Heart left ventricle (tissue), 16 donors: ENCODE measurements at regions not wholly inside any gene's neighbourhood (a gene's known extent, or its start where the extent isn't known, plus 50 kb on each side); places are given as distances from the start of the nearest gene placed in this dataset.

Source experiments
- ATAC-seq, 4 donors: fragments of 200-7000 bp; cut with Tn5 transposase; one replicate each; pipeline ENCODE4 v1.9.1; 2020 to 2022; ENCODE audit warnings: moderate library complexity in 4 of 4, mild to moderate bottlenecking in 3 of 4, moderate number of reproducible peaks in 1 of 4
- DNase-seq, 5 donors: peaks; one replicate each; pipeline ENCODE4 v3.0.0-alpha.2; 2020
- H3K27ac ChIP-seq, 12 donors: fragments of 200-600 bp; sonication (generic) in 4 of 12; one replicate each; pipeline versions ENCODE4 v1.5.0 to v1.8.0; 2016 to 2022; ENCODE audit warnings: mild to moderate bottlenecking in 2 of 12
- H3K27me3 ChIP-seq, 9 donors: fragments of 200-600 bp; sonication (generic) in 2 of 9; one replicate each; pipeline versions ENCODE4 v1.5.1 to v1.8.0; 2016 to 2022; ENCODE audit warnings: mild to moderate bottlenecking in 3 of 9
- H3K36me3 ChIP-seq, 9 donors: fragments of 200-600 bp; sonication (generic) in 2 of 9; one replicate each; pipeline versions ENCODE4 v1.5.0 to v1.8.0; 2018 to 2022; ENCODE audit warnings: mild to moderate bottlenecking in 2 of 9
- H3K4me1 ChIP-seq, 12 donors: fragments of 200-600 bp; sonication (generic) in 4 of 12; one replicate each; pipeline versions ENCODE4 v1.5.0 to v1.8.0; 2016 to 2022; ENCODE audit warnings: mild to moderate bottlenecking in 3 of 12
- H3K4me3 ChIP-seq, 12 donors: fragments of 200-600 bp; sonication (generic) in 4 of 12; one replicate each; pipeline versions ENCODE4 v1.5.0 to v1.8.0; 2017 to 2022; ENCODE audit warnings: mild to moderate bottlenecking in 9 of 12, moderate library complexity in 4 of 12
- H3K9me3 ChIP-seq, 12 donors: fragments of 200-600 bp; sonication (generic) in 4 of 12; one replicate each; pipeline versions ENCODE4 v1.5.0 to v1.8.0; 2016 to 2022; ENCODE audit warnings: mild to moderate bottlenecking in 1 of 12
- CTCF ChIP-seq, 12 donors: fragments of 200-600 bp; sonication (generic) in 4 of 12; IDR thresholded peaks; one replicate each; pipeline versions ENCODE4 v1.5.0 to v1.8.0; 2018 to 2022; ENCODE audit warnings: antibody characterized with exemption in 12 of 12, mild to moderate bottlenecking in 5 of 12
- POLR2A ChIP-seq, 2 donors: fragments of 450-650 bp; IDR thresholded peaks; one replicate each; pipeline ENCODE4 v1.6.1; 2017; ENCODE audit warnings: antibody characterized with exemption in 2 of 2, mild to moderate bottlenecking in 2 of 2, moderate library complexity in 2 of 2
- WGBS, 4 donors: extraction: QIAGEN DNeasy Blood & Tissue Kit in 2 of 4; methylation state at CpG; one replicate each; pipeline versions ENCODE4 v1.1.5 to v1.1.7; 2013 to 2018; 5-methylcytosine and 5-hydroxymethylcytosine counted together
- intact Hi-C, 10 donors: fragments of 100-400 bp; cut with DNase I; formaldehyde crosslinking; loops; one replicate each; pipeline versions ENCODE4 v1.11.1 to v1.14.2; 2022
- donor health status: ischemic (EF 13 %, LVEDD 7.1; RV severe dilation, severe dysfunction).
- donor health status: healthy with polysubstance abuse.
- donor health status: DM: no; HTN: yes; CAD: no.
- donor health status: DM: no; HTN: no; CAD: no.
- donor health status: ischemic (EF 25% LVEDD 6.9; RV normal size, moderate dysfunction).
- donor health status: ischemic (EF 25% LVEDD 5.7; RV mildly dilated, moderate dysfunction).
- donor health status: healthy.
- donor health status: DM: yes; HTN: yes; CAD: no.
- donor health status: ischemic (EF 35%, LVEDD 5.7; RV mildly dilated, moderate dysfunction).
- donor health status: nonischemic (EF 11% LVEDD 7.7; RV severe dilation, severe dysfunction).
- donor health status: DM: yes; HTN: yes; CAD: no.
- donor health status: PGD.
- donor health status: ischemic (EF 29% LVEDD 5.4; RV normal size, mild dysfunction).
- donor health status: nonischemic (EF 23%, LVEDD 6.1; RV moderate dilation, normal function).

GRCh38 chr2:16296038-16296290, 355.6 kb downstream of the MYCN start:
- ATAC-seq (no peak), DNase-seq (no peak)
- Histone ChIP-seq H3K4me1 (no peaks in the 10 kb centered on the region), H3K4me3 (no peak overlapping the region), H3K27me3 (peaks cover 0 to 9% (median 0%) of the 10 kb centered on the region in 9 donors), H3K9me3 (peaks cover 0 to 15% (median 4%) of the 10 kb centered on the region in 12 donors), H3K36me3 (no peaks in the 10 kb centered on the region), H3K27ac (no peak overlapping the region)
- TF ChIP-seq CTCF (IDR thresholded peaks at IDR 0.05) (no peak), POLR2A (IDR thresholded peaks at IDR 0.05) (no peak)
- intact Hi-C loops: loop anchor here in 1 of 10 donors (10.0 kb wide), 1 partner anchor 309 kb away; no protein-coding TSS in a partner anchor
- 77 to 90% (median 82%) methylated on average over 6 of the region's 6 CpGs for WGBS, 4 donors

GRCh38 chr2:16294791-16295190, 354.4 kb downstream of the MYCN start:
- Histone ChIP-seq H3K27me3 (peaks cover 0 to 21% (median 0%) of the 10 kb centered on the region in 9 donors), H3K9me3 (peaks cover 0 to 6% (median 0%) of the 10 kb centered on the region in 12 donors), H3K4me1 (no peaks in the 10 kb centered on the region), H3K36me3 (no peaks in the 10 kb centered on the region), H3K27ac (no peak overlapping the region), H3K4me3 (no peak overlapping the region)
- WGBS, 4 donors: 80 to 95% (median 91%) methylated on average over 7 of the region's 7 CpGs
- intact Hi-C loops: loop anchor here in 1 of 10 donors (10.0 kb wide), 1 partner anchor 310 kb away; no protein-coding TSS in a partner anchor
- ATAC-seq (no peak), DNase-seq (no peak)
- TF ChIP-seq CTCF (IDR thresholded peaks at IDR 0.05): no peak
- TF ChIP-seq POLR2A (IDR thresholded peaks at IDR 0.05): no peak

GRCh38 chr2:16293871-16294270, 353.5 kb downstream of the MYCN start:
- no peak for DNase-seq
- 86 to 97% (median 95%) methylated on average over 1 of the region's 1 CpG for WGBS, 4 donors
- no peak for ATAC-seq
- Histone ChIP-seq H3K27me3 (peaks cover 0 to 21% (median 0%) of the 10 kb centered on the region in 9 donors), H3K36me3 (no peaks in the 10 kb centered on the region), H3K4me3 (no peak overlapping the region), H3K27ac (no peak overlapping the region), H3K9me3 (peaks cover 0 to 2% (median 0%) of the 10 kb centered on the region in 12 donors), H3K4me1 (no peaks in the 10 kb centered on the region)
- intact Hi-C loops: loop anchor here in 1 of 10 donors (10.0 kb wide), 1 partner anchor 311 kb away; no protein-coding TSS in a partner anchor
- no peak for TF ChIP-seq POLR2A (IDR thresholded peaks at IDR 0.05)
- no peak for TF ChIP-seq CTCF (IDR thresholded peaks at IDR 0.05)

- no peak for DNase-seq
- Histone ChIP-seq H3K36me3 (no peaks in the 10 kb centered on the region), H3K4me1 (no peaks in the 10 kb centered on the region), H3K27me3 (peaks cover 0 to 21% (median 0%) of the 10 kb centered on the region in 9 donors), H3K27ac (no peak overlapping the region), H3K9me3 (no peaks in the 10 kb centered on the region), H3K4me3 (no peak overlapping the region)
- intact Hi-C loops: loop anchor here in 1 of 10 donors (10.0 kb wide), 1 partner anchor 311 kb away; no protein-coding TSS in a partner anchor
- no peak for TF ChIP-seq POLR2A (IDR thresholded peaks at IDR 0.05)
- no peak for TF ChIP-seq CTCF (IDR thresholded peaks at IDR 0.05)
- WGBS, 4 donors: 59 to 65% (median 60%) methylated on average over 6 of the region's 6 CpGs
- no peak for ATAC-seq
These were observed 353.0 kb downstream of the MYCN start for GRCh38 chr2:16293398-16293797.
